GM21619 (cell line): ENCODE measurements at regions not wholly inside any gene's neighbourhood (a gene's known extent, or its start where the extent isn't known, plus 50 kb on each side); places are given as distances from the start of the nearest gene placed in this dataset.

ENCODE experiments used
- ATAC-seq: cut with Tn5 transposase; IDR thresholded peaks from one replicate; pipeline ENCODE4 v1.9.1; 2021; ENCODE audit not compliant: unreplicated experiment

GRCh38 chr5:174282391-174282790 is 236.9 kb downstream of the NSG2 start:
- no peak for ATAC-seq

DNA sequence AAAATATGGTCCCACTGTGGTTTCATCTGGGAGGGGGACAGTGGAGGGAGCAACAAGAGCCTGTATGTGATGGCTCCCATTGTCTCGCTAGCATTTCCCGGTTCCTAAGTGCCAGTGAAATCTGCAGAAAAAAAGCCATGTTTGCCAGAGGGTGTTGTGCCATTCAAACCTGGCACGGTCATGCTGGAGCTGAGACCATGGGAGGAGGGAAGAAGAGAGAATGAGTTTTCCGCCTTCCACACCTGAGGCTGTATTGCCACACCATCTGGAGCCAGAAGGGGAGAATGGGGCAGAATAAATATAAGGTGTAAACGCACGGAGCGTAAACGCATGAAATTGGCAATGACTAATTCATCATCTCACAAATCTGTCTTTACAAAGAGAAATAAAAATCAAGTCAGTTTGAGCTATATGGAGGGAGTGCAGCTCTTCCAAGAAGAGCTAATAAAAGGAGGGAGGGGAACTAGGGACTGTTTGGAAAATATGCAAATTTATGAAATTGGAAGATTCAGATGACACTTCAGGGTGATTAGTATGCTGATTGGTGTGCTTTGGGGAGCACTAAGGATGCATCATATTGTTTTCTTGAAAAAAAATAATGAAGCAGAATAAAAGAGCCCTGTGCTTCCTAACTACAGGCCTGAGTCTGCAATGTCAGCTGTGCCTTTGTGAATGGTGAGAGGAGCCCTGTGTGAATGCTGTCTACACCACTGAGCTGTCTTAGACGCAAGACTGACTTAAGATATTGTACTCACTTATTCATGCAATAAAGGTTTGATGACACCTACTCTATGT is 237.9 kb downstream of the NSG2 start:
- no peak for ATAC-seq

- ATAC-seq = no peak
Observed at GRCh38 chr5:174284873-174285272, 239.4 kb downstream of the NSG2 start.

DNA sequence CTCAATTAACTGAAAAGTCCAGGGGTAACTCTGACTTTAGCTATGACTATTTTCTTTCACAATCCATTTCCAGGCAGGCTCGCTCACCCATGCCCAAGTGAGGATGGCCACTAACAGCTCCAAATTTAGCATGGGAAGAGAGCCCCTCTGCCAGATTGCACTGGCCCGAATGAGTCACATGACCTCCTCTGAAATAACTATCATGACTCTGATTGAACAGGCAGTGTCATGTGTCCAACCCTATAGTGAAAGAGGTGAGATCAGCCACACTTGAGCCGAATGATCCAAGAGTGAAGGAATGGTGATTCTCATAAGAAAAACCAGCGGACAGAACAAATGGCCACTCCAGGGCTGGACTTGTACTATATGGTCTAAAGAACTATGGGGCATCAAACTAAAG is 242.3 kb downstream of the NSG2 start:
- no peak for ATAC-seq

GRCh38 chr5:174288439-174288838 is 242.9 kb downstream of the NSG2 start:
- no peak for ATAC-seq

- no peak for ATAC-seq
Observed at GRCh38 chr5:174291162-174291561, 245.7 kb downstream of the NSG2 start.

DNA sequence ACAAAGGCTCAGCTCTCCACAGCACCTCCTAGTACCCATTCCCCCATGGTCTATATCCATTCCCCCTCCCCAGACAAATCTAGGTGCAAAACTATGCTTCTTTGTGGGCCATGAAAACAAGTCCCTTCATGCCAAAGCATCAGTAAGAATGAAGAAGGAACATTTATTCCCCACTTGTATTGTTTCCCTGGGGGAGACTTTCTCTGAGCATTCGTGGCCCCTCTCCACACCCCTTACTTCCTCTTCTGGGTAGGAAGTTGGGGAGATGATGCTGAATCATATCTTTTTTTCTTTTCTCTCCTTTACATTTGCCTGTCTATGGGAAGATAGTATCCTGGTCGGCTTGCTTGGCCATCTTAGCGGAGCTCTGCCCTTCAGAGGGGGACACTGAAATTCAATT is 246.8 kb downstream of the NSG2 start:
- ATAC-seq = no peak

DNA sequence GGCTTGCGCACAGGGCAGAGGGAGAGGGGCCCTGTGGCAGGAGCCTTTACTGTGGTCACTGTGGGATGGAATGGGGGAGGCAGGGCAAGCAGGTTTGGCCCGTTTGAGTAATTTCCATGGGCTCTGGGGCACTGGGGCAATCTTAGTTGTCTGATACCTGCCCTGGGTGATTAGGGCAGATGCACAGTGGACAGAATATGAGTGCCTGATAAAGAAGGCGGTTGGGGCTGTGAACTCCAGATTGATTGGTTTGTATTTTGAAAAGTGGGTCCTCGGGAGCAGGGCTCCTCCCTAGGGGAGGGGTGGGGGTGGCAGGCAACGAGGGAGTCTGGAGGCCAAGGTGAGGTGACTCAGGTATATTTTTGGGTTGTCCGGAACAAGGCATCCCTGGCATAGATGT is 247.5 kb downstream of the NSG2 start:
- ATAC-seq = no peak

- ATAC-seq = no peak
Observed at GRCh38 chr5:174293481-174293880, 248.0 kb downstream of the NSG2 start.

GRCh38 chr5:174294891-174295620 is 249.6 kb downstream of the NSG2 start:
- no peak for ATAC-seq

- no peak for ATAC-seq
Observed at GRCh38 chr5:174295702-174296436, 250.4 kb downstream of the NSG2 start.

- no peak for ATAC-seq
Observed at GRCh38 chr5:174300118-174300940, 254.8 kb downstream of the NSG2 start.

- no peak for ATAC-seq
Observed at GRCh38 chr5:174300941-174301761, 255.6 kb downstream of the NSG2 start.

DNA sequence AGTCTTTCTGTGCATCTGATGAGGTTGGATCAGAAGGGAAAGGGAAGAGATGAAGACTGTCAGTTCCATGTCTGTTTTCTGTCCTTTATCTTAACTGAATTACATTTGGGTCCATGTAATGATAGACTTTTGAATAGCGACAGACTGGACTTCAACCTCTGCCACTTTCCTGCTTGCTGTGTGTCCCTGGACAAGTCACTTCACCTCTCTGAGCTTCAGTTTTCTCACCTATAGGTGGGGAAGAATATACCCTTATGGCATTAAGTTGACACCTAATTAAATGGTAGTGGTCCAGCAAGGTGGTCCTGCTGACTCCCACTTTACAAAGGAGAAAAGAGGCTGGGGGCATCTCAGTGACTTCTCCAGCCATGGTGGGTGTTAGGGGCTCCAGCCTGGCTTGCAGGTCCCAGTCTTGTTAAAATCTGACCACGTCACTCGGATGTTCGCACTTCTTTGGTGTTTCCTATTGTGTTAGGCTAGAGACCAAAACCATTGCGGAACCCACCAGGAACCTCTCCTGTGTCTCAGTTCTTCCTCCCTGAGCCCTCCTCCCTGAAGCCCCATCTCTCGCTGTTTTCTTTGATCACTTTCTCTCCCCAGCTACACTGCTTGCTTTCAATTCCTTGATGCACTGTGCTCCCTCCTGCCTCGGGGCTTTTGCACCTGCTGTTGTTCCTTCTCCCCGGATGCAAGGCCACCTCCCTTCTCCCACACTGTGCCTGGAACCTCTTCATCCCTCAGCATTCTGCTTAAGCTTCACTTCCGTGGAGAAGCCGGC is 256.5 kb downstream of the NSG2 start:
- no peak for ATAC-seq

DNA sequence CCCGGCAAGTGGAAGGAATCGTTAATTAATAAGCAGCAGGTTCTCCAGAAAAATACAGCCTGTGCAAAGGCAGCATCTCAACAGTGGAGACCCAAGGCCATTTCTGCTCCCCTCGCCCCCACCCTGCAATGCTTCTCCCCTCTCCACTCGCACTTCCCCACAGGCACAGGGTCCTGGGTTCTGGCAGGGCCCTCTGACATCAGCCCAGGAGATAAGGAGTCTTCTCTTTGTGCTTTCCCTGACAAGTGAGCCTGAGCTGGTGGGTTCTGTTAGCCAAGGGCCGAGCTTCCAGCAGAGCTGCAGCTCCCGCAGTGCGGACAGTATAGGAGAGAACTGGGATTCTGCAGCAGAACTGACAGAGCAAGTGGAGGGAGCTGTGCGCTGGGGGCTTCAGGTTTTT is 257.5 kb downstream of the NSG2 start:
- no peak for ATAC-seq

DNA sequence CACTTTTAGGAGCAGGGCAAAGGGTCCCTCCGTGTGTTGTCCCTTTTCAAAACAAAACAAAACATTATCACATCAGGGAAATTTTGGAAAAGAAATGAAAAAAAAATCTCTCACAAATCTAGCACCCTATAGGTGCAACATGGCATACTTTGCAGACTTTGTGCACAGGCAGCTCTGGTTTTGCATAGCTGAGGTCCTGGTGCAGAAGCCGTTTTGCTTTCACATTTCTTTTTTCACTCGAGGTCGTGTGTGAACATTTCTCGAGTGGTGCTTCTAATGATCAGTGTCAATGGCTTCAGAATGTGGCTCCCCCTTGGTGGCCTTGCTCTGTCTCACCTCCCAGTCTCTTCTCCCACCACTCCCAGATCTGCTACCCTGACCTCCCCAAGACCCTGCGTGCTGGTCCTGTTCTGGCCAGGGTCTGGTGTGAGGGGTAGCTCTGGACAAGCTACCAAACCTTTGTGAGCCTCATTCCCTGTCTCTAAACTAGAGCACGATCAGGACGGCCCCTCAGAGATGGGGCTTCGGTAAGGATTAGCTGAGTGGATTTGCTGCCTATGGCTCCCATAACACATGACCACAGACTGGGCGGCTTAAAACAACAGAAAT is 258.0 kb downstream of the NSG2 start:
- no peak for ATAC-seq

DNA sequence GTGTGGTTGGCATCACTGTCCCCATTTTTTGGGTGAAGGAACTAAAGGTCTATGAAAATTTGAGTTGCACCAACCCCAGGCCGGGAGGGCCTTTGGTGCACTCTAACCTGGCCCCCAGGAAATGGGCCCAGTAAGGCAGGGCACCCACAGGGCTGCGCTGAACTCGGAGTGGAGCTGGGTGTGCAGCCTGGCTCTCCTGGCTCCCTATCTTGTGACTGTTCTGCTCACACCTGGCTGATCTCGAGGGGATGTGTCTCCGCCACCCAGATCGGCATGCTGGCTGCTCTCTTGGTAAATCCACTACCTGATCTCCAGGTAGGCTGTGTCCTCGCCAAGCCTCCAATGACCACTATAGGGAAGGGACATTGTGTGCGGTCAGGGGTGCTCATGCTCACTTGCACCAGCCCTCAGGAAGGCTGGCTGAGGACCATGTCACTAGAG is 259.8 kb downstream of the NSG2 start:
- ATAC-seq = no peak

DNA sequence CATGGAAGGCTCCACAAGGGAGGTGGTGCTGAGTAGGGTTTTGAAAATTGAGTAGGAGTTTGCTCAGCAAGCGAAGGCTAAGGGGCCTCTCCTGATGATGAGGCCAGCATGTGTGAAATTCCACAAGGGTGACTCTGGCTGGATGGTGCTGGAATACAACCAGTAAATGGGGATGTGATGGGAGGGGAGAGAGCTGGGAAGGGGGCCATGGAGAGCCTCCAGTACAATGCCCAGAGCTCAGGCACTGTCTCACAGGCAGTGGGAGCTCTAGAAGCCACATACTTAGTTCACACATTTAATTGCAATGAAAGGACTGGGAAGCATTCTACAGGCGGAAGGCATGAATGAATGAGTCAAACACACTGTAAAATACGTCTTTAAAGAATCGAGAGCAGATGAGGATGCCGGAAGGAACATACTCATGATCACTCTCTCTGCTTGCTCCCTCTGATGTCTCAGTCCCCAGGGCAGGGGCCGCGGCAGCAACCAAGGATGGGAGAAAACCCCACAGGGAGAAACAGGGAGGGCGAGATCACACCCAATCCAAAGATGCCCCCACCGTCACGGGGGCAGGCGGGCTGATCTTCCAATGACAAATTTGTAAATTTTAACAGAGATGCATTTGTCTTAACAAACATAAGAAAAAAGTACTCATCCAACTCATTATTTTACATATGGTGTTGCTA is 261.0 kb downstream of the NSG2 start:
- no peak for ATAC-seq
